ENCODE measurements at regions not wholly inside any gene's neighbourhood (a gene's known extent, or its start where the extent isn't known, plus 50 kb on each side); places are given as distances from the start of the nearest gene placed in this dataset.

DNA sequence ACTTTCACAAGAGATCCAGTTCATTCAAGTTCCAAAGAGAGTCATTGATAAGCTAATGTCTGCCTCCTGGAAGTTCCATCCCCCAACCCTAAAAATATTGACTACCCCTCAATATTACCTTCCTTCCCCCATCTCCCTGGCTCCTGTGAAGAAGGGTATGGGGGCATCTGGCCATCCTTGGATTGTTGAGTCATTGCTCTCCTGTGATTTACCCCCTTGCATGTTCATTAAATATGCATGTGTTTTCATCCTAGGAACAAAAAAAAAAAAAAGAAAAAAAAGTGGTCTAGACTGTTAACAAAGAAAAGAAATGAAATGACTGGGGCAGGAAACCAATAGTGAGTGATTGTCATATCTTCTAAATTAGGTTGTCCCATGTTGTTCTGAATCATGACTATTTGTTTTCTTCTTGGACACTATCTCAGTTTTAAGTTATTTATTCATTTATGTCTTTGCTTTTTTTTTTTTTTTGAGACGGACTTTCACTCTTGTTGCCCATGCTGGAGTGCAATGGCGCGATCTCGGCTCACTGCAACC lies 51.9 kb upstream of the HUWE1 start:
- TF ChIP-seq, protein P1, sequence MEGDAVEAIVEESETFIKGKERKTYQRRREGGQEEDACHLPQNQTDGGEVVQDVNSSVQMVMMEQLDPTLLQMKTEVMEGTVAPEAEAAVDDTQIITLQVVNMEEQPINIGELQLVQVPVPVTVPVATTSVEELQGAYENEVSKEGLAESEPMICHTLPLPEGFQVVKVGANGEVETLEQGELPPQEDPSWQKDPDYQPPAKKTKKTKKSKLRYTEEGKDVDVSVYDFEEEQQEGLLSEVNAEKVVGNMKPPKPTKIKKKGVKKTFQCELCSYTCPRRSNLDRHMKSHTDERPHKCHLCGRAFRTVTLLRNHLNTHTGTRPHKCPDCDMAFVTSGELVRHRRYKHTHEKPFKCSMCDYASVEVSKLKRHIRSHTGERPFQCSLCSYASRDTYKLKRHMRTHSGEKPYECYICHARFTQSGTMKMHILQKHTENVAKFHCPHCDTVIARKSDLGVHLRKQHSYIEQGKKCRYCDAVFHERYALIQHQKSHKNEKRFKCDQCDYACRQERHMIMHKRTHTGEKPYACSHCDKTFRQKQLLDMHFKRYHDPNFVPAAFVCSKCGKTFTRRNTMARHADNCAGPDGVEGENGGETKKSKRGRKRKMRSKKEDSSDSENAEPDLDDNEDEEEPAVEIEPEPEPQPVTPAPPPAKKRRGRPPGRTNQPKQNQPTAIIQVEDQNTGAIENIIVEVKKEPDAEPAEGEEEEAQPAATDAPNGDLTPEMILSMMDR (IDR thresholded peaks at IDR 0.05): no peak

Data from LNCAP (cell line).